ENCODE measurements at regions not wholly inside any gene's neighbourhood (a gene's known extent, or its start where the extent isn't known, plus 50 kb on each side); places are given as distances from the start of the nearest gene placed in this dataset.

- no peaks in the 10 kb centered on the region for H3K4me1 ChIP-seq (ENCODE audit: insufficient read depth, low read length)
- intact Hi-C loops (cut with micrococcal nuclease): no loop called here
- H3K27ac Mint-ChIP-seq: no peak overlapping the region
- peaks cover 0 to 25% (median 7%) of the 10 kb centered on the region in 8 donors for H3K9me3 Mint-ChIP-seq
- no peaks in the 10 kb centered on the region for H3K4me1 Mint-ChIP-seq
- DNase-seq: no peak
- H3K27me3 ChIP-seq (ENCODE audit: insufficient read depth, low read length): no peaks in the 10 kb centered on the region
- ChIA-PET POLR2A (ENCODE audit: partially characterized antibody) (no interaction called here), CTCF (ENCODE audit: partially characterized antibody) (no interaction called here)
- no peaks in the 10 kb centered on the region for H3K36me3 ChIP-seq (ENCODE audit: insufficient read depth, low read length)
- H3K27ac ChIP-seq (ENCODE audit: low read depth, low read length): no peak overlapping the region
- H3K9me3 ChIP-seq (ENCODE audit: control insufficient read depth in 1 of 2, low read length in 2 of 2): no peaks in the 10 kb centered on the region
- no peak overlapping the region for H3K4me3 Mint-ChIP-seq
- H3K4me3 ChIP-seq (ENCODE audit: low read length in 2 of 2): no peak overlapping the region
- H3K36me3 Mint-ChIP-seq: no peaks in the 10 kb centered on the region
- H3K27me3 Mint-ChIP-seq: no peaks in the 10 kb centered on the region
Observed at GRCh38 chr16:59213952-59214351, 479.8 kb upstream of the GOT2 start.

GRCh38 chr16:59212492-59213024, 478.4 kb upstream of the GOT2 start:
- no peaks in the 10 kb centered on the region for H3K36me3 Mint-ChIP-seq

GRCh38 chr16:59210955-59211541, 476.9 kb upstream of the GOT2 start:
- no peaks in the 10 kb centered on the region for H3K36me3 Mint-ChIP-seq
- Histone ChIP-seq H3K4me3 (ENCODE audit: low read length in 2 of 2) (no peak overlapping the region), H3K36me3 (ENCODE audit: insufficient read depth, low read length) (no peaks in the 10 kb centered on the region), H3K27me3 (ENCODE audit: insufficient read depth, low read length) (no peaks in the 10 kb centered on the region), H3K4me1 (ENCODE audit: insufficient read depth, low read length) (no peaks in the 10 kb centered on the region), H3K27ac (ENCODE audit: low read depth, low read length) (no peak overlapping the region), H3K9me3 (ENCODE audit: control insufficient read depth in 1 of 2, low read length in 2 of 2) (no peaks in the 10 kb centered on the region)
- no peaks in the 10 kb centered on the region for H3K4me1 Mint-ChIP-seq
- no peak overlapping the region for H3K4me3 Mint-ChIP-seq
- H3K9me3 Mint-ChIP-seq: peaks cover 0 to 21% (median 7%) of the 10 kb centered on the region in 8 donors
- POLR2A ChIA-PET (ENCODE audit: partially characterized antibody): no interaction called here
- intact Hi-C loops (cut with micrococcal nuclease): no loop called here
- DNase-seq: no peak
- H3K27ac Mint-ChIP-seq: no peak overlapping the region
- H3K27me3 Mint-ChIP-seq: no peaks in the 10 kb centered on the region
- CTCF ChIA-PET (ENCODE audit: partially characterized antibody): no interaction called here

More at GRCh38 chr16:59212492-59213024, 478.4 kb upstream of the GOT2 start:
- Histone ChIP-seq H3K27me3 (ENCODE audit: insufficient read depth, low read length) (no peaks in the 10 kb centered on the region), H3K27ac (ENCODE audit: low read depth, low read length) (no peak overlapping the region), H3K4me1 (ENCODE audit: insufficient read depth, low read length) (no peaks in the 10 kb centered on the region), H3K9me3 (ENCODE audit: control insufficient read depth in 1 of 2, low read length in 2 of 2) (no peaks in the 10 kb centered on the region), H3K36me3 (ENCODE audit: insufficient read depth, low read length) (no peaks in the 10 kb centered on the region), H3K4me3 (ENCODE audit: low read length in 2 of 2) (no peak overlapping the region)
- Mint-ChIP-seq H3K9me3 (peaks cover 0 to 20% (median 3%) of the 10 kb centered on the region in 8 donors), H3K4me1 (no peaks in the 10 kb centered on the region), H3K4me3 (no peak overlapping the region), H3K27ac (no peak overlapping the region), H3K27me3 (no peaks in the 10 kb centered on the region)
- intact Hi-C loops (cut with micrococcal nuclease): no loop called here
- no peak for DNase-seq
- POLR2A ChIA-PET (ENCODE audit: partially characterized antibody): no interaction called here
- CTCF ChIA-PET (ENCODE audit: partially characterized antibody): no interaction called here

- no peak overlapping the region for H3K4me3 ChIP-seq (ENCODE audit: low read length in 2 of 2)
- ChIA-PET POLR2A (ENCODE audit: partially characterized antibody) (no interaction called here), CTCF (ENCODE audit: partially characterized antibody) (no interaction called here)
- H3K27me3 ChIP-seq (ENCODE audit: insufficient read depth, low read length): no peaks in the 10 kb centered on the region
- H3K36me3 ChIP-seq (ENCODE audit: insufficient read depth, low read length): no peaks in the 10 kb centered on the region
- H3K4me1 ChIP-seq (ENCODE audit: insufficient read depth, low read length): no peaks in the 10 kb centered on the region
- H3K4me1 Mint-ChIP-seq: no peaks in the 10 kb centered on the region
- H3K27ac ChIP-seq (ENCODE audit: low read depth, low read length): no peak overlapping the region
- no peaks in the 10 kb centered on the region for H3K9me3 ChIP-seq (ENCODE audit: control insufficient read depth in 1 of 2, low read length in 2 of 2)
- peaks cover 2 to 21% (median 8%) of the 10 kb centered on the region in 8 donors for H3K9me3 Mint-ChIP-seq
- peaks cover 0 to 1% of the 10 kb centered on the region in 2 donors for H3K27me3 Mint-ChIP-seq
- H3K27ac Mint-ChIP-seq: no peak overlapping the region
- no peaks in the 10 kb centered on the region for H3K36me3 Mint-ChIP-seq
- DNase-seq: no peak
- H3K4me3 Mint-ChIP-seq: no peak overlapping the region
- intact Hi-C loops (cut with micrococcal nuclease): no loop called here
Observed at GRCh38 chr16:59205403-59205802, 471.3 kb upstream of the GOT2 start.

- H3K4me1 Mint-ChIP-seq: no peaks in the 10 kb centered on the region
- no peaks in the 10 kb centered on the region for H3K36me3 Mint-ChIP-seq
- peaks cover 0 to 1% of the 10 kb centered on the region in 2 donors for H3K27me3 Mint-ChIP-seq
- H3K9me3 Mint-ChIP-seq: peaks cover 3 to 23% (median 7%) of the 10 kb centered on the region in 8 donors
- DNase-seq: no peak
- CTCF ChIA-PET (ENCODE audit: partially characterized antibody): no interaction called here
- Histone ChIP-seq H3K4me3 (ENCODE audit: low read length in 2 of 2) (no peak overlapping the region), H3K27me3 (ENCODE audit: insufficient read depth, low read length) (no peaks in the 10 kb centered on the region), H3K9me3 (ENCODE audit: control insufficient read depth in 1 of 2, low read length in 2 of 2) (no peaks in the 10 kb centered on the region), H3K36me3 (ENCODE audit: insufficient read depth, low read length) (no peaks in the 10 kb centered on the region), H3K27ac (ENCODE audit: low read depth, low read length) (no peak overlapping the region), H3K4me1 (ENCODE audit: insufficient read depth, low read length) (no peaks in the 10 kb centered on the region)
- no peak overlapping the region for H3K4me3 Mint-ChIP-seq
- intact Hi-C loops (cut with micrococcal nuclease): no loop called here
- POLR2A ChIA-PET (ENCODE audit: partially characterized antibody): no interaction called here
- no peak overlapping the region for H3K27ac Mint-ChIP-seq
Observed at GRCh38 chr16:59204589-59204988, 470.5 kb upstream of the GOT2 start.

GRCh38 chr16:59202233-59202862, 468.2 kb upstream of the GOT2 start:
- H3K27me3 ChIP-seq (ENCODE audit: insufficient read depth, low read length): no peaks in the 10 kb centered on the region
- peaks cover 0 to 1% of the 10 kb centered on the region in 2 donors for H3K27me3 Mint-ChIP-seq
- no peaks in the 10 kb centered on the region for H3K4me1 Mint-ChIP-seq
- H3K27ac ChIP-seq (ENCODE audit: low read depth, low read length): no peak overlapping the region
- DNase-seq: no peak
- H3K36me3 ChIP-seq (ENCODE audit: insufficient read depth, low read length): no peaks in the 10 kb centered on the region
- H3K36me3 Mint-ChIP-seq: no peaks in the 10 kb centered on the region
- POLR2A ChIA-PET (ENCODE audit: partially characterized antibody): no interaction called here
- no peaks in the 10 kb centered on the region for H3K9me3 ChIP-seq (ENCODE audit: control insufficient read depth in 1 of 2, low read length in 2 of 2)
- no peak overlapping the region for H3K4me3 ChIP-seq (ENCODE audit: low read length in 2 of 2)
- peaks cover 3 to 17% (median 5%) of the 10 kb centered on the region in 8 donors for H3K9me3 Mint-ChIP-seq
- no peak overlapping the region for H3K27ac Mint-ChIP-seq
- intact Hi-C loops (cut with micrococcal nuclease): no loop called here
- CTCF ChIA-PET (ENCODE audit: partially characterized antibody): no interaction called here
- H3K4me1 ChIP-seq (ENCODE audit: insufficient read depth, low read length): no peaks in the 10 kb centered on the region
- H3K4me3 Mint-ChIP-seq: no peak overlapping the region

GRCh38 chr16:59201821-59202220, 467.7 kb upstream of the GOT2 start:
- peaks cover 0 to 1% of the 10 kb centered on the region in 2 donors for H3K27me3 Mint-ChIP-seq
- Histone ChIP-seq H3K4me3 (ENCODE audit: low read length in 2 of 2) (no peak overlapping the region), H3K9me3 (ENCODE audit: control insufficient read depth in 1 of 2, low read length in 2 of 2) (no peaks in the 10 kb centered on the region), H3K27ac (ENCODE audit: low read depth, low read length) (no peak overlapping the region), H3K4me1 (ENCODE audit: insufficient read depth, low read length) (no peaks in the 10 kb centered on the region), H3K27me3 (ENCODE audit: insufficient read depth, low read length) (no peaks in the 10 kb centered on the region), H3K36me3 (ENCODE audit: insufficient read depth, low read length) (no peaks in the 10 kb centered on the region)
- intact Hi-C loops (cut with micrococcal nuclease): no loop called here
- ChIA-PET POLR2A (ENCODE audit: partially characterized antibody) (no interaction called here), CTCF (ENCODE audit: partially characterized antibody) (no interaction called here)
- peaks cover 2 to 15% (median 4%) of the 10 kb centered on the region in 8 donors for H3K9me3 Mint-ChIP-seq
- no peak for DNase-seq
- H3K4me1 Mint-ChIP-seq: no peaks in the 10 kb centered on the region
- no peak overlapping the region for H3K4me3 Mint-ChIP-seq
- no peaks in the 10 kb centered on the region for H3K36me3 Mint-ChIP-seq
- H3K27ac Mint-ChIP-seq: no peak overlapping the region

All from CD4-positive, alpha-beta memory T cell (primary cell).